HK-2 (cell line): ENCODE measurements at regions not wholly inside any gene's neighbourhood (a gene's known extent, or its start where the extent isn't known, plus 50 kb on each side); places are given as distances from the start of the nearest gene placed in this dataset.
"Not testable (repeated sequence)": the region's sequence is repeated elsewhere in the genome, so short reads cannot be mapped to it uniquely, and the experiment has no call there.

Experiments used
- DNase-seq: peaks from one replicate; pipeline ENCODE4 v3.0.0-alpha.2; 2018; ENCODE audit not compliant: unreplicated experiment

GRCh38 chr2:212777020-212777491 lies 238.5 kb upstream of the ERBB4 start:
- DNase-seq = no peak

GRCh38 chr2:212773808-212774339 lies 235.3 kb upstream of the ERBB4 start:
- DNase-seq = no peak

DNA sequence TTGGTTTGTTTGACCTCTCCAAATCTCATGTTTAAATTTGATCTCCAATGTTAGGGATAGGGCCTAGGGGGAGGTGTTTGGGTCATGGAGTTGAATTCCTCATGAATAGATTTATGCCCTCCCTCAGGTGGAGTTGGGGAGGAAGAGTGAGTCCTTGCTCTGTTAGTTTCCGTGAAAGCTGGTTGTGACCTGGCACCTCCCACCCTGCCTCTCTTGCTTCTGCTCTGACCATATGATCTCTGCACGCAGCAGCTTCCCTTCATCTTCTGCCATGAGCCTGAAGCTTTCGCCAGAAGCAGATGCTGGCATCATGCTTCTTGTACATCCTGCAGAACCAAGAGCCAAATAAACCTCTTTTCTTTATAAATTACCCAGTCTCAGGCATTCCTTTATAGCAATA lies 231.6 kb upstream of the ERBB4 start:
- no peak for DNase-seq

- DNase-seq = no peak
Measured at GRCh38 chr2:212766921-212767320, 228.3 kb upstream of the ERBB4 start.

- no peak for DNase-seq
Measured at GRCh38 chr2:212752730-212753351, 214.2 kb upstream of the ERBB4 start.

DNA sequence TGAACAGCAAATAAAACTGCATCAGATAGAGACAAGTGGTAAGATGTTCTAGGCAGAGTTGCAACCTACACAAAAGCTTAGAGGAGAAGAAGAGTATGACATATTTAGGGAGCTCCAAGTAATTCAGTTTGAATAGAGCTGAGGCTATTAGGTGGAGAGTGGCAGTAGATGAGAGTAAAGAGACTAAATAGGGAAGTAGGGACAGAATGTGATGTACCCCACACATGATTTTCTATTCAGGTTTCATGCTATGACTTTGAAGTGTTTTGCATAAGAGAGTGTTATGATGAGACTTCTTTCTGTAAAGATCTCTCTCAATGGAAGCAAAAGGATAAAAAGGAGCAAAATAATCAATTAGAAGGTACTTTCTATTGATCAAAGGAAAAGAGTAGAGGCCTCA lies 206.8 kb upstream of the ERBB4 start:
- no peak for DNase-seq

DNA sequence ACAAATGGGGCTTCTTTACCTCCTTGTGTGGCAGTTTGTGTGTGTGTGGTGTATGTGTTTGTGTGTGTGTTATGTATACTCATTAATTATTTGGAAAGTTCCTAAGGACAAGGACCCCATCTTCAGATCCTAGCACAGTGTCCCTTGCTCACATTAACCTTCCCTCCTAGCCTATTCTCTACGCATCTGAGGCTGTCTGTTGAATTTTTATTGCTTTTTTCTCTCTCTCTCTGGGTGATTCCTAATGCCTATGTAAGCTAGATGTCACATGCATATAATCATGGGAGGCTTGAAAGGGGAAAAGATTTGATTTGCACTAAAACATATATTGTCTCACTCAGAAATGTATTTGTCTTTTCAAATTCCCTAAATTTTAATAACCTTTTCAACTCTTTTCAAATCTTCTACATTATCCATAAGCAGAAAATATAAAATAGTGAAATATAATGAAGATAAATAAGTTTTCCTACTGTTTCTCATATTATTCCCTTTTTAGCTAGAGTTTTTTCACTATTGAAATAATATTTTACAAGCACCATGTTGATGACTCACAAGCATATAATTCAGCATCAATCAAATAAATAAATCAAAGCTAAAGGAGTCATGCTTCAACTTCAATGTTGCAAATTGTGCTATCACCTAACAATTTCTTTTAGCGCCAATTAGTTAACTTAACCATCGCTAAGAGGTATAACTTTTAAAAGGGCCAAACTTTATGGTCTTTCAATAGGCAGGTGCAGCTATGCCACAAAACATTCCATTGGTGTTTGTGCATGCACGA lies 199.0 kb upstream of the ERBB4 start:
- DNase-seq = no peak

DNA sequence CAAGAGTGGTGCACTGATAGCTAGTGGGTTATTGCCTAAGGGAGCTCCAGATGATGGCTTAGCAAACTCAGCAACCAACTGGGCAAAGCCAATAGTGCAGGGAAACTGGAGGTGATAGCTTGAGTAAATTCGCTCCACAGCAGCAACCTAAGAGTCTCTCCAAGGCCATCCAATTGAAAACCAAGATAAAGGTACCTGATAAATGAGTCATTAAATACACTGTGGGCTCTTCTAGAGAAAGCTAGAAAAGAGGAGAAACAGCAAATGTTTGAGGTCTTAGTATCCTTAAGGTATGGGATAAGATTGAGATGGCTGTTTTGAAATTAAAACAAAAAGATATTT lies 197.8 kb upstream of the ERBB4 start:
- DNase-seq = no peak

GRCh38 chr2:212733273-212733672 lies 194.7 kb upstream of the ERBB4 start:
- no peak for DNase-seq

GRCh38 chr2:212732860-212733259 lies 194.3 kb upstream of the ERBB4 start:
- DNase-seq = no peak

DNA sequence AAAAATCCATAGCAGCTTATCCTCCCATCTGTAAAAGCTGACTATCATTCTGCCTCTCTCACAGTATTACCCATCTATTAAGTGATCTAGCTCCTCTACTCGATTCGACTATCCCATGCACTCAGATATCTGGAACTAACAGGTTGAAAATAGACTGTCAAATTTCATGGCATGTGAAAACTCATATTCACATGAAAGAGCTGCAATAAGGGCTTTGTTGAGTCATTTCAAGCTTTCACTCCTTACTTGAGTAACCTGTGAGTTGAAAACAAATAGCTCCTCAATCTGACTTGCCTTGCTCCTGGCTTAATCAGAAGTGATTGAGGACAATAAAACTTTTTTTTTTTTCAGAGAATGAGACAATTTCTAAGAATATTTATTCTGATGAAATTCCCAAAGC lies 192.4 kb upstream of the ERBB4 start:
- DNase-seq = no peak

DNA sequence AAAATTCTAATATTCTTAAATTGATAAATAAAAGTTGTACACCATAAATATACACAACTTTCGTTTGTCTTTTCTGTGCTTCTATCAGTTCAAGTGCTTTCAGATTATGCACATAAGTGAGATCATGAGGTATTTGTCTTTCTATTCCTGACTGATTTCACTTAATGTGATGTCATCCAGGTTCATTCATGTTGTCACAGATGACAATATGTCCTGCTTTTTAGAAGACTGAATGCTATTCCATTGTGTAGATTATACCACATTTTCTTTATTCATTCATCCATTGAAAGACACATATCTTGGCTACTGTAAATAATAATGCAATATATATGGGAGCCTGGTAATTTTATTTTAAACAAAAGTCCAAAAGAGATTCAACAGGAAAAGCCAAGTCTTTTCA lies 190.1 kb upstream of the ERBB4 start:
- no peak for DNase-seq

DNA sequence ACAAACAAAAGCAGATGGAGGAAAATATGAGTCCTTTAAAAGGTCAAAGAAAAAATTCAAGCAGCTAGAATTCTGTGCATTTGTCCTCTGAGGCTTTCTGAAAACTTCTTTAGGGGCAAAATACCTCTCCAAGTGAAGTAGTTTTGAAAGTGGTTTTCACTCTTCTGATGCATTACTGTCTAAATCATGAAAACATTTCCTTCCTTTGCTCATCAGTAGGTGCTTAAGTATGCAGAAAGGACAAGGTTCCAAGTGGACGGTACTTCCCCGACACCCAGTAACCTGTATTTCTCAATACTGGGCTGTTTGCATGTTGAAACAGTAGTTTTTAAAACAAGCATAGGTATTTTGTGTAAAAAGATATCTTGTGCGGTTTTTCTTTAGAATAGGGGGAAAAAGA lies 189.1 kb upstream of the ERBB4 start:
- DNase-seq = no peak

GRCh38 chr2:212726403-212726802 lies 187.8 kb upstream of the ERBB4 start:
- DNase-seq = no peak

GRCh38 chr2:212725180-212725579 lies 186.6 kb upstream of the ERBB4 start:
- no peak for DNase-seq

DNA sequence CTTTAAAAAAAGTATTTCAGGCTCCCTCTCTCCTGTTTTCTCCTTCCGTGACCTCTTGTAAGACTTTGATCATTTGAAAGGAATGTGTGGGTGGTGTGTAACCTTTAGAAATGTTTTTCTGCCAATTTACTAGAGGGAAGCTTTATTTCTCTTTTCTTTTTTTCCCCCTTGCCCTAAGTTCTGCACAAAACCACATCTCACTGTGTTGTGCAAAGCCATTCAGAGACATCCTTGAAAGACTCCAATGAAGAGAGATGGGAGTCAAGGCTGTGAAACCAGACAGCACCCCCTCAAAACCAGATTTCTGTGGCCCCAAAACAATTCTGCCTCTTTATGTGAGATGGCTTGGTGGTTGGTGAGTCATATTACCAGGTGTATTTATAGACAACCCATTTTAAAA lies 184.6 kb upstream of the ERBB4 start:
- DNase-seq = no peak

- no peak for DNase-seq
Measured at GRCh38 chr2:212722046-212722445, 183.4 kb upstream of the ERBB4 start.

DNA sequence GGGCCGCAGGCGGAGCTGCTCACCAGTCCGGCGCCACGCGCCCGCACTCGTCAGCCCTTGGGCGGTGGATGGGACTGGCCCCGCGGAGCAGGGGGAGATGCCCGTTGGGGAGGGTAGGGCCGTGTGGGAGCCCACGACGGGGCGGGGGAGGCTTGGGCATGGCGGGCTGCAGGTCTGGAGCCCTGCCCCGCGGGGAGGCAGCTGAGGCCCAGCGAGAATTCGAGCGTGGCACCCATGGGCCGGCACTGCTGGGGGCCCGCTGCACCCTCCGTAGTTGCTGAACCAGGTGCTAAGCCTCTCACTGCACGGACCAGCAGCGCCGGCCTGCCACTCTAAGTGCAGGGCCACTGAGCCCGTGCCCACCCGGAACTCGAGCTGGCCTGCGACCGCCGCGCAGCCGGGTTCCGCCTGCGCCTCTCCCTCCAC lies 182.4 kb upstream of the ERBB4 start:
- no peak for DNase-seq

DNA sequence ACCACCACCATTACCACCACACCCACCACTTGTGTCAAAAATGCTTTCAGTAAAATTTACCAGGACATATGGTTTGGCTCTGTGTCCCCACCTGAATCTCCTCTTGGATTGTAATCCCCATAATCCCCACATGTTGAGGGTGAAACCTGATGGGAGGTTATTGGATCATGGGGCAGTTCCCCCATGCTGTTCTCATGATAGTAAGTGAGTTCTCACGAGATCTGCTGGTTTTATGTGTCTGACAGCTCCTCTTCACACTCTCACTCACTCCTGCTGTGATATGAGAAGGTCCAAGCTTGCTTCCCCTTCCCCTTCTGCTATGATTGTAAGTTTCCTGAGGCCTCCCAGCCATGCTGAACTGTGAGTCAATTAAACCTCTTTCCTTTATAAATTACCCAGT lies 176.8 kb upstream of the ERBB4 start:
- not testable (repeated sequence) for DNase-seq

DNA sequence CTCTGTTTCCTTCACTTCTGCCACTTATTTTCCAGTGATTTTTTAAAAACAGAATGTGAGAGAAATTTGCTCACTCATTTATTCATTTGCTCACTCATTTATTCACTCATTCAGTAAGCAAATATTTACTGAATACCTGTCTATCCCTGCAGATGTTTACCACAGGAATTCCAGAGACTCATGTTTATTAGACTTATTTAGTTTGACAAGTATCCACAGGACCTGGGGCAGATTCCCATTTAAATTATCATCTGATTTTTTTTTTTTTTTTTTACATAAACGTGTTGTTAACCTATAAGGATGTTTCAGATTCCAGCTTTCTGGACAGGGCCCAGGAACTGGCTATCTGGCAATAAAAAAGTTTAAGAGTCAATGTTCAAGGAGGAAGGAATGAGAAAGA lies 175.1 kb upstream of the ERBB4 start:
- no peak for DNase-seq

- no peak for DNase-seq
Measured at GRCh38 chr2:212712991-212713390, 174.4 kb upstream of the ERBB4 start.

- DNase-seq = no peak
Measured at GRCh38 chr2:212712466-212712865, 173.9 kb upstream of the ERBB4 start.

GRCh38 chr2:212711856-212712255 lies 173.3 kb upstream of the ERBB4 start:
- no peak for DNase-seq
